MCF 10A (cell line): ENCODE measurements at regions not wholly inside any gene's neighbourhood (a gene's known extent, or its start where the extent isn't known, plus 50 kb on each side); places are given as distances from the start of the nearest gene placed in this dataset.

Experiments used
- BruUV-seq: library from RNA; stranded (reverse); fragments of 400-500 nt; replicated peaks from 2 replicates; lab custom pipeline; 2021; lab: Mats Ljungman, UMichigan
- CTCF ChIA-PET: fragments of 300-600 bp; sonication (Branson Sonifier 250); formaldehyde crosslinking; extraction: SDS; loops from one replicate; lab custom pipeline; 2021; ENCODE audit warnings: antibody characterized with exemption, inconsistent platforms; lab: Yijun Ruan, JAX
- POLR2A ChIA-PET: fragments of 300-600, 350-650 bp; sonication (Branson Sonifier 250); formaldehyde crosslinking; extraction: SDS; loops from one replicate; lab custom pipeline; 2020; ENCODE audit warnings: antibody characterized with exemption, inconsistent platforms; lab: Yijun Ruan, JAX
- DNase-seq: peaks from one replicate; pipeline ENCODE4 v3.0.0-alpha.2; 2018; ENCODE audit not compliant: unreplicated experiment
- H3K27ac Mint-ChIP-seq: one replicate; pipeline ENCODE4 v1.8.0; 2022; ENCODE audit warnings: mild to moderate bottlenecking, low read depth, mixed read lengths; ENCODE audit not compliant: unreplicated experiment
- H3K27me3 Mint-ChIP-seq: one replicate; pipeline ENCODE4 v1.8.0; 2022; ENCODE audit warnings: mixed read lengths; ENCODE audit not compliant: insufficient read depth, unreplicated experiment
- H3K36me3 Mint-ChIP-seq: one replicate; pipeline ENCODE4 v1.8.0; 2022; ENCODE audit warnings: mild to moderate bottlenecking, moderate library complexity, mixed read lengths; ENCODE audit not compliant: insufficient read depth, unreplicated experiment
- H3K4me1 Mint-ChIP-seq: one replicate; pipeline ENCODE4 v1.8.0; 2022; ENCODE audit warnings: mixed read lengths; ENCODE audit not compliant: insufficient read depth, unreplicated experiment
- H3K4me3 Mint-ChIP-seq: one replicate; pipeline ENCODE4 v1.8.0; 2022; ENCODE audit warnings: mild to moderate bottlenecking, moderate library complexity, mixed read lengths; ENCODE audit not compliant: unreplicated experiment
- H3K9me3 Mint-ChIP-seq: one replicate; pipeline ENCODE4 v1.8.0; 2022; ENCODE audit warnings: mixed read lengths; ENCODE audit not compliant: unreplicated experiment
- intact Hi-C: fragments of 100-400 bp; cut with micrococcal nuclease; formaldehyde crosslinking; loops from 2 replicates; pipeline ENCODE4 v1.14.1; 2022
- TF ChIP-seq, protein P1 (sequence below): fragments of 200-600 bp; IDR thresholded peaks from one replicate; pipeline ENCODE4 v1.8.0; 2022; ENCODE audit warnings: antibody characterized with exemption, mild to moderate bottlenecking; ENCODE audit not compliant: unreplicated experiment

DNA sequence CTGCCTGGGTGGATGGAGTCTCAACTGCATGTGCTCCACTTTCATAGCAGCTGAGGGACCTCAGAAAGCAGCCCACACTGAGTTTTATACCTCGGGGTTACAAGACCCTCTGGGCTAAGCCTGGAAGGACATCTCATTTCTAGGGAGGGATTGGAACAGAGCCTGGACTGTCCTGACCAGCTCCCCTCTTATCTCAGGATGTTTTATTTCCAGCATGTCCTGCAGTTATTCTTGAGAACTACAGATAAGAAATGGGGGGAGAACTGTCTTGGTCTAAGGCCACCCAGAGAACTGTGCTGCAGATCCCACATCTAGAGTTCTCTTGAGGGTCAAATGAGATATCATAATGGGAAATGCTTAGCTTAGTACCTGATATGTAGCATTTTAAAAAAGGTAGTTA lies 97.3 kb upstream of the CHD6 start:
- no TSS peak for BruUV-seq
- Mint-ChIP-seq H3K27me3 (peaks cover 15% of the 10 kb centered on the region), H3K27ac (no peak overlapping the region), H3K36me3 (no peaks in the 10 kb centered on the region), H3K4me3 (no peak overlapping the region), H3K9me3 (no peaks in the 10 kb centered on the region), H3K4me1 (no peaks in the 10 kb centered on the region)
- no peak for DNase-seq
- intact Hi-C loops = no loop called here
- TF ChIP-seq, protein P1, sequence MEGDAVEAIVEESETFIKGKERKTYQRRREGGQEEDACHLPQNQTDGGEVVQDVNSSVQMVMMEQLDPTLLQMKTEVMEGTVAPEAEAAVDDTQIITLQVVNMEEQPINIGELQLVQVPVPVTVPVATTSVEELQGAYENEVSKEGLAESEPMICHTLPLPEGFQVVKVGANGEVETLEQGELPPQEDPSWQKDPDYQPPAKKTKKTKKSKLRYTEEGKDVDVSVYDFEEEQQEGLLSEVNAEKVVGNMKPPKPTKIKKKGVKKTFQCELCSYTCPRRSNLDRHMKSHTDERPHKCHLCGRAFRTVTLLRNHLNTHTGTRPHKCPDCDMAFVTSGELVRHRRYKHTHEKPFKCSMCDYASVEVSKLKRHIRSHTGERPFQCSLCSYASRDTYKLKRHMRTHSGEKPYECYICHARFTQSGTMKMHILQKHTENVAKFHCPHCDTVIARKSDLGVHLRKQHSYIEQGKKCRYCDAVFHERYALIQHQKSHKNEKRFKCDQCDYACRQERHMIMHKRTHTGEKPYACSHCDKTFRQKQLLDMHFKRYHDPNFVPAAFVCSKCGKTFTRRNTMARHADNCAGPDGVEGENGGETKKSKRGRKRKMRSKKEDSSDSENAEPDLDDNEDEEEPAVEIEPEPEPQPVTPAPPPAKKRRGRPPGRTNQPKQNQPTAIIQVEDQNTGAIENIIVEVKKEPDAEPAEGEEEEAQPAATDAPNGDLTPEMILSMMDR = no peak
- ChIA-PET CTCF (interaction anchor here (0.6 to 11.8 kb wide), 12 partner anchors 10 to 1517 kb away, joined by 3 to 111 read pairs (median 4); no protein-coding TSS in a partner anchor), POLR2A (no interaction called here)

DNA sequence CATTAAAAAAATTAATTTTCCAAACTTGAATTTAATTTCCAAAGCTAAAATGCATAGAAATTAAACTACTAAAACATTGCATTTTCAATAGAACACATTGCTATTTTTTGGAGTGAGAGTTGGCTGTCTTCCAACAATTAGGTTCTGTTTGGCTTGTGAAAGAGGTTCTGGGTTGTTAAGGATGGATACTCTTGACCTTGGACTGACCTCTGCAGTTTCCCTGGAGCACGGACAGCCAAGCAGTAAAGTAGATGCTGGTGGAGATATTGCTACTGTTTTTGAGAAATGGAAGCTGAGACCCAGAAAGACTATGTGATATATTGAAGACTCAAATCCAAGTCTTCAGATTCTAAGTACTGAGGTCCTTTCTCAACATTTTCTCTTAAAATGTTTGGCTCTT lies 95.9 kb upstream of the CHD6 start:
- H3K27ac Mint-ChIP-seq = no peak overlapping the region
- TF ChIP-seq, protein P1 = no peak
- ChIA-PET POLR2A (no interaction called here), CTCF (interaction anchor here (0.5 to 11.8 kb wide), 10 partner anchors 9 to 1486 kb away, joined by 3 to 111 read pairs (median 4); no protein-coding TSS in a partner anchor)
- intact Hi-C loops = no loop called here
- H3K4me1 Mint-ChIP-seq = no peaks in the 10 kb centered on the region
- no peak for DNase-seq
- no peaks in the 10 kb centered on the region for H3K9me3 Mint-ChIP-seq
- H3K36me3 Mint-ChIP-seq = no peaks in the 10 kb centered on the region
- no TSS peak for BruUV-seq
- H3K27me3 Mint-ChIP-seq = peaks cover 15% of the 10 kb centered on the region
- H3K4me3 Mint-ChIP-seq = no peak overlapping the region

DNA sequence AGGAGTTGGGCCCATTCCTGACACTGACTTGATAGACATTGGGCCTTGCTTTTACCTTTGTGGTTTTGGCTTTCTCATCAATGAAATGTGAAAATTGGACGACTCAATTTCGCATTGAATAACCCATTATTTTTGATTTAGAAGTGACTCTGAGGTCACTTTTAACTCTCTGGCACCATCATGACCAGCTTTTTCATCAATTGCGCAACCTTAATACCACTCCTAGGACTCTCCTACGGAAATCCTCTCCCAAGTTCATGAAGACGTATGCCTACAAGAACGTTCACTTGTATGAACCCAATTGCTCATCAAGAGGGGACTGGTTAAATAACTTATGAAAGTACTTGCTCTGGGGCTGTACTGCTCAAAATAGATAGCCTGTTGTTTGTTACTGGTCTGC lies 86.7 kb upstream of the CHD6 start:
- intact Hi-C loops = no loop called here

DNA sequence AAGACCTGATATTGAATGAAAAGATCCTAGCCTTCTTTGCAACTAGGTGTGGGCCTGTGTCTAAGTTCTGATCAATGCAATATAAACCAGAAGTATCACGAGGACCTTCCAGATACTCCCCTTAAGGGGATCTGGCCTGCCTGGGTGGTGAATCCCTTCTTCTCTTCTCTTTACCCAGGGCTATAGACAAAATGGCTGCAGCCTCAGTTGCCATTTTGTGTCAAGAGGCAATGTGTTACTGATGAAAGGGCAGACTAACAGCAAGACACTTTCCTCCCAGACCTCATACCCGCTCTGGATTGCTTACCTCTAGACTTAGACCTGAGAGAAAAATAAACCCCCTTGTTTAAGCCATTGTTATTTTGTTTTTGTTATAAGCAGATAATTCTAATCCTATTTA lies 84.5 kb upstream of the CHD6 start:
- no peak overlapping the region for H3K4me3 Mint-ChIP-seq
- H3K4me1 Mint-ChIP-seq = peaks cover 4% of the 10 kb centered on the region
- no peaks in the 10 kb centered on the region for H3K9me3 Mint-ChIP-seq
- H3K36me3 Mint-ChIP-seq = no peaks in the 10 kb centered on the region
- CTCF ChIA-PET = interaction anchor here (0.9 to 1.9 kb wide), 4 partner anchors 28 to 36 kb away, joined by 3 to 10 read pairs (median 6); no protein-coding TSS in a partner anchor
- H3K27ac Mint-ChIP-seq = no peak overlapping the region
- TF ChIP-seq, protein P1 = no peak
- intact Hi-C loops = no loop called here
- BruUV-seq = no TSS peak
- POLR2A ChIA-PET = no interaction called here
- DNase-seq = no peak
- peaks cover 5% of the 10 kb centered on the region for H3K27me3 Mint-ChIP-seq

More for the DNA sequence above, 86.7 kb upstream of the CHD6 start:
- Mint-ChIP-seq H3K4me3 (no peak overlapping the region), H3K27me3 (no peaks in the 10 kb centered on the region), H3K9me3 (no peaks in the 10 kb centered on the region), H3K4me1 (no peaks in the 10 kb centered on the region), H3K27ac (no peak overlapping the region), H3K36me3 (no peaks in the 10 kb centered on the region)
- TF ChIP-seq, protein P1 = no peak
- CTCF ChIA-PET = interaction anchor here (0.8 to 2.8 kb wide), 8 partner anchors 7 to 1483 kb away, joined by 3 to 19 read pairs (median 4); no protein-coding TSS in a partner anchor
- no TSS peak for BruUV-seq
- POLR2A ChIA-PET = no interaction called here
- DNase-seq = no peak
